Left lung (tissue), 4 donors: ENCODE measurements at regions not wholly inside any gene's neighbourhood (a gene's known extent, or its start where the extent isn't known, plus 50 kb on each side); places are given as distances from the start of the nearest gene placed in this dataset.

ENCODE experiments used
- ATAC-seq: fragments of 200-7000 bp; cut with Tn5 transposase; one replicate; pipeline ENCODE4 v1.9.1; 2020; ENCODE audit warnings: moderate library complexity
- DNase-seq, 4 donors: peaks; one replicate each; pipeline ENCODE4 v3.0.0-alpha.2; 2013 to 2020
- H3K27ac ChIP-seq, 2 donors: fragments of 200-600 bp; sonication (generic) in 1 of 2; one replicate each; pipeline versions ENCODE4 v1.5.0 to v1.8.0; 2020 to 2021
- H3K27me3 ChIP-seq, 2 donors: fragments of 200-600 bp; sonication (generic) in 1 of 2; one replicate each; pipeline versions ENCODE4 v1.5.0 to v1.8.0; 2020 to 2021
- H3K36me3 ChIP-seq, 2 donors: fragments of 200-600 bp; sonication (generic) in 1 of 2; one replicate each; pipeline versions ENCODE4 v1.5.0 to v1.8.0; 2020 to 2021
- H3K4me1 ChIP-seq, 2 donors: fragments of 200-600 bp; one replicate each; pipeline ENCODE4 v1.8.0; 2021
- H3K4me3 ChIP-seq, 2 donors: fragments of 200-600 bp; sonication (generic) in 1 of 2; one replicate each; pipeline versions ENCODE4 v1.5.0 to v1.8.0; 2020 to 2021; ENCODE audit warnings: mild to moderate bottlenecking in 1 of 2
- H3K9me3 ChIP-seq, 2 donors: fragments of 200-600 bp; sonication (generic) in 1 of 2; one replicate each; pipeline versions ENCODE4 v1.5.0 to v1.8.0; 2020 to 2021
- CTCF ChIP-seq, 2 donors: fragments of 200-600 bp; sonication (generic) in 1 of 2; IDR thresholded peaks; one replicate each; pipeline versions ENCODE4 v1.5.0 to v1.8.0; 2021; ENCODE audit warnings: antibody characterized with exemption in 2 of 2
- intact Hi-C, 2 donors: fragments of 100-400 bp; cut with DNase I; formaldehyde crosslinking; loops; one replicate each; pipeline versions ENCODE4 v1.11.2 to v1.14.2; 2022
- donor health status: DM: no; HTN: yes; CAD: no.
- donor health status: DM: no; HTN: no; CAD: no.

- no peaks in the 10 kb centered on the region for H3K36me3 ChIP-seq
- no peak overlapping the region for H3K27ac ChIP-seq
- no peak for TF ChIP-seq CTCF (IDR thresholded peaks at IDR 0.05)
- no peaks in the 10 kb centered on the region for H3K4me1 ChIP-seq
- DNase-seq (no peak), ATAC-seq (no peak)
- H3K27me3 ChIP-seq, result no peaks in the 10 kb centered on the region
- no peak overlapping the region for H3K4me3 ChIP-seq
- no peaks in the 10 kb centered on the region for H3K9me3 ChIP-seq
- intact Hi-C loops, result no loop called here
Observed at GRCh38 chr2:35099342-35099741, 1256.2 kb upstream of the CRIM1 start.

GRCh38 chr2:35082072-35082471, 1273.5 kb upstream of the CRIM1 start:
- no peaks in the 10 kb centered on the region for H3K4me1 ChIP-seq
- no peak for TF ChIP-seq CTCF (IDR thresholded peaks at IDR 0.05)
- no peak for DNase-seq
- no peaks in the 10 kb centered on the region for H3K27me3 ChIP-seq
- H3K36me3 ChIP-seq, result no peaks in the 10 kb centered on the region
- ATAC-seq, result no peak
- intact Hi-C loops, result no loop called here
- H3K9me3 ChIP-seq, result no peaks in the 10 kb centered on the region
- no peak overlapping the region for H3K4me3 ChIP-seq
- H3K27ac ChIP-seq, result no peak overlapping the region

- no peaks in the 10 kb centered on the region for H3K36me3 ChIP-seq
- H3K4me3 ChIP-seq, result no peak overlapping the region
- intact Hi-C loops, result no loop called here
- H3K27me3 ChIP-seq, result no peaks in the 10 kb centered on the region
- ATAC-seq, result no peak
- no peak overlapping the region for H3K27ac ChIP-seq
- H3K4me1 ChIP-seq, result no peaks in the 10 kb centered on the region
- DNase-seq, result no peak
- no peak for TF ChIP-seq CTCF (IDR thresholded peaks at IDR 0.05)
- no peaks in the 10 kb centered on the region for H3K9me3 ChIP-seq
Observed at GRCh38 chr2:35081622-35082015, 1274.0 kb upstream of the CRIM1 start.

GRCh38 chr2:35081001-35081621, 1274.5 kb upstream of the CRIM1 start:
- no peak for TF ChIP-seq CTCF (IDR thresholded peaks at IDR 0.05)
- no peak overlapping the region for H3K4me3 ChIP-seq
- H3K4me1 ChIP-seq, result no peaks in the 10 kb centered on the region
- intact Hi-C loops, result no loop called here
- H3K27me3 ChIP-seq, result no peaks in the 10 kb centered on the region
- H3K9me3 ChIP-seq, result no peaks in the 10 kb centered on the region
- DNase-seq, result no peak
- no peak for ATAC-seq
- no peak overlapping the region for H3K27ac ChIP-seq
- no peaks in the 10 kb centered on the region for H3K36me3 ChIP-seq

GRCh38 chr2:35080231-35080910, 1275.2 kb upstream of the CRIM1 start:
- no peak overlapping the region for H3K27ac ChIP-seq
- H3K9me3 ChIP-seq, result no peaks in the 10 kb centered on the region
- H3K36me3 ChIP-seq, result no peaks in the 10 kb centered on the region
- no peak for TF ChIP-seq CTCF (IDR thresholded peaks at IDR 0.05)
- no peaks in the 10 kb centered on the region for H3K4me1 ChIP-seq
- intact Hi-C loops, result no loop called here
- H3K4me3 ChIP-seq, result no peak overlapping the region
- H3K27me3 ChIP-seq, result no peaks in the 10 kb centered on the region
- ATAC-seq (no peak), DNase-seq (no peak)
